Large intestine (tissue), 3 donors: ENCODE measurements at regions not wholly inside any gene's neighbourhood (a gene's known extent, or its start where the extent isn't known, plus 50 kb on each side); places are given as distances from the start of the nearest gene placed in this dataset.
"Not testable (repeated sequence)": the region's sequence is repeated elsewhere in the genome, so short reads cannot be mapped to it uniquely, and the experiment has no call there.

Experiments used
- DNase-seq, 2 donors: peaks; one replicate each; pipeline versions ENCODE4 v3.0.0 to v3.0.0-alpha.2; 2013
- H3K27ac ChIP-seq: one replicate; pipeline ENCODE4 v1.5.1; 2013; ENCODE audit warnings: low read length
- H3K27me3 ChIP-seq: 2 replicates; pipeline ENCODE4 v1.6.1; 2013; ENCODE audit warnings: low read length; ENCODE audit not compliant: control insufficient read depth, insufficient read depth
- H3K36me3 ChIP-seq: 2 replicates; pipeline ENCODE4 v1.6.1; 2013; ENCODE audit warnings: low read length; ENCODE audit not compliant: control insufficient read depth, insufficient read depth
- H3K4me1 ChIP-seq: one replicate; pipeline ENCODE4 v1.6.1; 2013; ENCODE audit warnings: low read length; ENCODE audit not compliant: control insufficient read depth, insufficient read depth
- H3K4me3 ChIP-seq: one replicate; pipeline ENCODE4 v1.5.1; 2013; ENCODE audit warnings: low read length
- H3K9me3 ChIP-seq: one replicate; pipeline ENCODE4 v1.6.1; 2013; ENCODE audit warnings: mild to moderate bottlenecking, low read depth, low read length, moderate library complexity; ENCODE audit not compliant: control insufficient read depth
- WGBS: methylation state at CpG from one replicate; pipeline ENCODE4 v1.1.5; 2013; ENCODE audit warnings: low lambda C conversion rate; ENCODE audit not compliant: insufficient coverage; 5-methylcytosine and 5-hydroxymethylcytosine counted together

DNA sequence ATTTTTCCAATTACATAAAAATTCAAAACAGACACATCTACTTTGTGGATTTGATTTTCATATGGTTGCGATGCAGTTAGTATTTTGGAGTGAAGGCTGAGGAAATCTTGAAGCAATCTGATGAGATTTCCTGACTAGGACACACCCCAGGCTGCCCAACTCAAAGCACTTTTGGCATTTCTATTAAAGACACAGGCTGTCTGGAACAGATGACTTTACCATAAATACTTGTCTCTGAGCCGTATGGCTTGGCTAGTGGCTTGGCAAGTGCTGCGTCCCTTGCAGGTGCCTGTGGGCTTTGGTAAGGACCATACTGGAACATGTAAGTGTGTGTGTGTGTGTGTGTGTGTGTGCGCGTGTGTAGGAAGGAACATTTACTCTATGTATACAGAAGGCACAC, 218.8 kb downstream of the FGF9 start:
- Histone ChIP-seq H3K9me3 (no peaks in the 10 kb centered on the region), H3K27me3 (no peaks in the 10 kb centered on the region), H3K4me3 (no peak overlapping the region), H3K4me1 (peaks cover 8% of the 10 kb centered on the region), H3K27ac (no peak overlapping the region), H3K36me3 (no peaks in the 10 kb centered on the region)
- DNase-seq: no peak
- WGBS: no CpG with 5 or more reads among the region's 5 CpGs

DNA sequence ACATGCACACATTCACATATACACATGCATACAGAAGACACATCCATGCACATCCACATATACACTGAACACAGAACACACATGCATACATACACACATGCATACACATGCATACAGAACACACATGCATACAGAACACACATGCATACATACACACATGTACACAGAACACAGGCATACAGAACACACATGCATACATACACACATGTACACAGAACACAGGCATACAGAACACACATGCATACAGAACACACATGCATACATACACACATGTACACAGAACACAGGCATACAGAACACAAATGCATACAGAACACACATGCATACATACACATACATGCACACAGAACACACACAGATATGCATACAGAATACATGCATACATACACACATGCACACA, 219.3 kb downstream of the FGF9 start:
- H3K36me3 ChIP-seq, H3K9me3 ChIP-seq, H3K27ac ChIP-seq, H3K27me3 ChIP-seq, H3K4me3 ChIP-seq, DNase-seq, H3K4me1 ChIP-seq: not testable (repeated sequence)

DNA sequence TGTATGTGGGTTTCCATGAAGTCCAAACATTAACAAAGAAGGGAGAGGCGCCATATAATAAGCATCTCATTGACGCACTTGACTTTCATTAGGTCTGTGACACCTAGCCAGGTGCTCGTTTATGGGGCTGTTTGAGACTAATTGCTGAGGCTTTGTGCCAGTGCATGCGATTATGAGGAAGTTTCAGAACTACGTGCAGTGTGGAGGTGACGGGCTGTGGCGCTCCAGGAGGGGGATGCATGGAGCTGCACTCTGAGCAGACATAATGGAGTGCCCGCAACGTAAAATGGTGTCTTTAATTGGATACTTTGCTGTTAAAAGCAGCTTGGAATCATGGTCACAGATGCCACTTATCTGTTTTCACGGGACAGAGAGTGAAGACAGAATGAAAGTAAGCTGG, 223.2 kb downstream of the FGF9 start:
- H3K27ac ChIP-seq: peak overlapping the region; percentile 87
- no peaks in the 10 kb centered on the region for H3K9me3 ChIP-seq
- H3K36me3 ChIP-seq: no peaks in the 10 kb centered on the region
- H3K27me3 ChIP-seq: no peaks in the 10 kb centered on the region
- H3K4me1 ChIP-seq: peaks cover 29% of the 10 kb centered on the region
- no CpG with 5 or more reads among the region's 10 CpGs for WGBS
- DNase-seq: peak in 1 of 2 donors; percentile 30
- H3K4me3 ChIP-seq: no peak overlapping the region

DNA sequence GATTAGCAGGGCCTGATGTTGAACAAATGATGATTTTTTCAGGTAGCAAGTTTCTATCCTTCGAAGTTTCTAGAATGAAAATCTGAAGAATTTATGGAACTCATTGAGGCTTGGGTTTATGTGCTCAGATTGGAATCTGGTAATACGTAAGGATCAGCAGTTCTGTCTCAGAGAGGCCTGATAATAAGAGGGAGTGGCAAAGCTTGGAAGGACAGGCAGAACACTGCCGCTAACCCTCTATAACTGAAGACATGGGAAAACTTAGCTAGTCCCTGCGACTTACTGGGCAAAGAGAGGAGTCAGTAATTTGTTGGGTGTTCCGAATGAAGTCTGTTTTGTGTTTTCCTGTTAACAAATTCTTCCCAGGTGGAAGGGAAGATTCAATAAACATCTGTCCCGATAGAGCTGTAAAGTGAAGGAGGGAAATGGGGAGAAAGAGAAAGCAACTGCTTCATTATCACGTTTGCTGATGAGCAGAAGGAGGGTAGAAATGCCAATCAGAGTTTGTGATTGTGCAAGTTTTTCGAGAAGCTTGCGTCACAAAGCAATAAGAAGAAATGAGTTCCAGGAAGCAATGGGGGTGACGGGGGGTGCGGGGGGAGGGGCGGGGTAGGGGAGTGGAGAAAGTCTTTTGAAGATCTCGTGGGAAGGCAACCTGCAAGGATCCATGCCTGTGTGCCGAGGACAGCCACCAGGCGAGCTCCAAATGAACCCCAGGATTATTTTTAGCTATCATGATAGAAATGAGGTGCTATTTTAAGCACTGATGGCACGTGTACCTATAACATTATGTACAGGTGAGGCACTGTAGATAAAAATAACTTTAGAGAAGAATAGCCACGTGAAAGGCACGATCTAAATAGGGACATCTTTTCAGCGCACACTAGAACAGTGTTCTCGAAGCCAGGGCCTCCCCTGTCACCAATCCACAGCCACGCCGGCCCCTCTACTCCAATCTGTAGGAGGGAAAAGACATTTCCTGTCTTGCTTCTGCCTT, 224.1 kb downstream of the FGF9 start:
- no peak overlapping the region for H3K4me3 ChIP-seq
- H3K36me3 ChIP-seq: no peaks in the 10 kb centered on the region
- H3K4me1 ChIP-seq: peaks cover 31% of the 10 kb centered on the region
- H3K9me3 ChIP-seq: no peaks in the 10 kb centered on the region
- peak; percentile 59 to 87 for DNase-seq
- no peaks in the 10 kb centered on the region for H3K27me3 ChIP-seq
- peak overlapping the region; percentile 87 for H3K27ac ChIP-seq
- 40% methylated on average over 1 of the region's 22 CpGs for WGBS

DNA sequence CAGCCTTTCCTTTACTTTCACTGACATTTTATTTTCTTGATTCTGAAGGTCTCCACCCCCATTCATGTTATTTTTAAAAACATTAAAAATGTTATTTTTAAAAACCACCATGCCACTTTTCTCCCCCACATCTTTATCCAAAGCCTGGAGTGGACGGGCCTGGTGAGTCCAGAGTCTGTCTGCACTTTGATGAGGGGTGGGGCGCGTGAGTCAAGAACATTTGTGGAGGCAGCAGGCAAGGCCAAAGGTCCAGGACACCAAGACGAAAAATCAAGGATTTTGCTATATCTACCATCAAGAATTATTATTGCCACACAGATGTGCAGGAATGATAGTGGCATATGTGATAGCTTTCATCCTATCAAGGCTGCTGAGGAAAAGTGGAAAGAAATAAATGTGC, 224.9 kb downstream of the FGF9 start:
- H3K36me3 ChIP-seq: no peaks in the 10 kb centered on the region
- 40% methylated on average over 2 of the region's 4 CpGs for WGBS
- H3K4me1 ChIP-seq: peaks cover 31% of the 10 kb centered on the region
- H3K27me3 ChIP-seq: no peaks in the 10 kb centered on the region
- H3K9me3 ChIP-seq: no peaks in the 10 kb centered on the region
- peak overlapping the region; percentile 69 for H3K27ac ChIP-seq
- H3K4me3 ChIP-seq: no peak overlapping the region
- DNase-seq: peak; percentile 59 to 84

DNA sequence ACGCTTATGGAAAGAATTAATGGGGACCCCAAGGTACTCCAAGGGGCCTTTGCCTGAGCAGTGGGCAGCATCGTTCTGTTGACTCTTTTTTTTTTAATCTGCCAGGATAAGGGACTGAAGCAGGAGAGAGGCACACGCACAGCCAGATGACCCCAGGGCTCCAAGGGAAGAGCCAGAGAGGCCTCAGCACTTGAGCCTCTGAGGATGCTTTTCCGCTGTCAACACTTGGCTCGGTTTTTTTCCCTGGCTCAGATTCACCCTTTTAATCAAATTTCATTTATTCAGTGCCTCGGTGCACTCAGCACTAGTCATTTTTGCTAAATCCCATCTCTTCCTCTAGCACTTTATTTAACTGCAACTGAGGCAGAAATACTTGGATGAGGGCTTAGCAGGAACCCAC, 226.3 kb downstream of the FGF9 start:
- Histone ChIP-seq H3K27me3 (no peaks in the 10 kb centered on the region), H3K9me3 (no peaks in the 10 kb centered on the region), H3K27ac (no peak overlapping the region), H3K4me1 (peaks cover 40% of the 10 kb centered on the region), H3K4me3 (no peak overlapping the region), H3K36me3 (no peaks in the 10 kb centered on the region)
- no peak for DNase-seq
- 83% methylated on average over 1 of the region's 6 CpGs for WGBS

DNA sequence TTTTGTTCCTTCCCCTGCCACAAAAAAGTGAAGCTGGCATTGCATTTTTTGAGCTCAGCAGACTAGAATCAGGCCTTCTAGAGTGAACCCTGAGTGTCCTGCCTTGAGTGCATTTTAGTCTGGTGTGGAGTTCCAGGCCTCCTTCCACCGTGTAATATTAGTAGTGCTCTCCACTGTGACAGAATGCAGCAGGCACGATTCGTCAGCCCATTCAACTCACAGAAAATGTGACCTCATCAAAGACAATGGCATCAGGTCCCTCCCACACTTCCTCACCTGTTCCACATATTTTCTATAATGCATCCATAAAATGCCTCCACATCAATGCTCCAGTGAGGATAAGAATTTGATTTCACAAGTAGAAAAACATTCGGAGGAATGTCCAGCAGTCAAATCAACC, 227.6 kb downstream of the FGF9 start:
- H3K4me1 ChIP-seq: peaks cover 52% of the 10 kb centered on the region
- no peaks in the 10 kb centered on the region for H3K36me3 ChIP-seq
- no peak overlapping the region for H3K4me3 ChIP-seq
- no peak for DNase-seq
- no peak overlapping the region for H3K27ac ChIP-seq
- no peaks in the 10 kb centered on the region for H3K27me3 ChIP-seq
- no peaks in the 10 kb centered on the region for H3K9me3 ChIP-seq
- no CpG with 5 or more reads among the region's 4 CpGs for WGBS

DNA sequence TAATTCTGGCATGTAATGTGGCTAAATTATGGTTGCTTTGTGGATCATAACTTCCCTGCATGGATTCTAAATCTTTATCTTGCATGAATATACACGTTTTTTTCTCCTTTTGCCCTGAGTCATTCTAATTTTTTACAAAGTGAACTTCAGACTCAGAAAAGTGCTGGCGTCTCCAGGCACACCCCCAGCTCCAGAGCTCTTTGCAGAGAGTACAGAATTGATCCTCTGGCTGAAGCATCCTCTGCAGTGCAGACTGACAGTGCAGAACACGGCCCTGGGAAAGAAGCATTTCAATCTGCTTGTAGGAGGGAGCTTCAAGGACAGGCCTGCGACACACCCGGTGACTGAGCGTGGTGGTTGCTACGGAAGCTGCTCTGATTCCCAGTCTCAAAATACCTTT, 228.1 kb downstream of the FGF9 start:
- Histone ChIP-seq H3K9me3 (no peaks in the 10 kb centered on the region), H3K27ac (no peak overlapping the region), H3K27me3 (no peaks in the 10 kb centered on the region), H3K4me1 (peaks cover 53% of the 10 kb centered on the region), H3K36me3 (no peaks in the 10 kb centered on the region), H3K4me3 (no peak overlapping the region)
- DNase-seq: peak; percentile 57 to 77
- 14% methylated on average over 1 of the region's 7 CpGs for WGBS

DNA sequence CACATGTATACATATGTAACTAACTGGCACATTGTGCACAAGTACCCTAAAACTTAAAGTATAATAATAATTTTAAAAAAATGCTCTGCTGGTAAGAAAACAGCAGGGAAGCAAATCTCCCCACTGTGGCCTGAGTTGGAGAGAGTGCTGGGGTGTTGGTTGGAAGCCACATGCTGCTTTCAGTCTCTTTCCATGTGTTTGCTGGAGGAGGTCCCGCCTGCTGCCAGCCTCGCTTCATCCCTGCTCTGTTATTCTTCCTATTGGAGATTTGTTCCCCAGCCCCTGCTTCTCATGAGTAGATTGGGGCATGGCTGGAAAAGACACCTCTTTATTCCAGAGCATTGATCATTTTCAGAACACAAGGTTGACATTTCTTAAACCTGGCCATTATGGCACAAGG, 230.5 kb downstream of the FGF9 start:
- Histone ChIP-seq H3K27me3 (no peaks in the 10 kb centered on the region), H3K27ac (peak overlapping the region; percentile 89), H3K9me3 (no peaks in the 10 kb centered on the region), H3K36me3 (no peaks in the 10 kb centered on the region), H3K4me3 (no peak overlapping the region), H3K4me1 (peaks cover 36% of the 10 kb centered on the region)
- no peak for DNase-seq
- WGBS: no CpG with 5 or more reads among the region's 2 CpGs

DNA sequence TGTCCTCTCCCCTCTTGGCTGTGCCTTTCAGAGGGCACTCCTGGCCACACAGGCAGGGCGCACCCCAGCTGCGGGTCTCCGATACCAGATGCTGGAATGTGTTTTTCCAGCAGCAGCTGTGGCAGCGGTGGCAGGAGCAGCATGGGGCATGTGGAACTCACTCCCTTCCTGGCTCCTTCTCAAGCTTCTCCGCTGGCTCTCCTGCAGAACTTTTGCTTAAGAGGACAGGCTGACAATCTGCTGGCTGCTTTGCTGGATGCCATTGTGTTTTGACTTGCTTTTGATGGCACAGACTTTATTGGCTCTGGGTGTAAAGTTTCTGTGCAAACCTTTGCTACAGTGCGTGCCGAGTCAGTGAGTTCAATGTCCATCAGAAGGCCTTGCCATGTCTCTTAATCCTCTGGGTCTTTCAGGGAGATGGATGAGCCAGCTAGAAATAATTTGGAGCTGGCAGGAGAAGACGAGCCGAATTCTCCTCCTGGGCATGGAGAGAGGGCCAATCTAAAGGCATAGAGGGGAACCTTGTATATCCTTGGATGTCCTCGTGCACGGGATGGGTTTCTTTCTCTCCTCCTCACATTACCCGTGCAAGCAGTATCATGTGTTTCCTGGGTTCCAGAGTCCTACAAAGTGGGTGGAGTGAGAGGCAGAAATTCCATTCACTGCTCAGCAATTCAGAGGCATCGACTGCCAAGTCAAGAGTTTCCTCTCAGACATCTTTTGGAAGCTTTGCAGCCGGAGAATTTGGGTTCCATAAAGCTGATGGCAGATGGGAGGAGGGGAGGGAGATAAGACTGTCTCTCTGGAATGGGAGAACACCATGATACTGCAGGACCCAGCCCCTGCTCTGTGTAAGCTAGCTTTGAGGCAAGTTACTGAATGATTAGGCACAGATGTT, 231.2 kb downstream of the FGF9 start:
- Histone ChIP-seq H3K9me3 (no peaks in the 10 kb centered on the region), H3K4me3 (no peak overlapping the region), H3K36me3 (no peaks in the 10 kb centered on the region), H3K4me1 (peaks cover 34% of the 10 kb centered on the region), H3K27ac (peak overlapping the region; percentile 89), H3K27me3 (no peaks in the 10 kb centered on the region)
- WGBS: no CpG with 5 or more reads among the region's 14 CpGs
- DNase-seq: peak; percentile 58 to 84
